ENCODE measurements at regions not wholly inside any gene's neighbourhood (a gene's known extent, or its start where the extent isn't known, plus 50 kb on each side); places are given as distances from the start of the nearest gene placed in this dataset.

DNA sequence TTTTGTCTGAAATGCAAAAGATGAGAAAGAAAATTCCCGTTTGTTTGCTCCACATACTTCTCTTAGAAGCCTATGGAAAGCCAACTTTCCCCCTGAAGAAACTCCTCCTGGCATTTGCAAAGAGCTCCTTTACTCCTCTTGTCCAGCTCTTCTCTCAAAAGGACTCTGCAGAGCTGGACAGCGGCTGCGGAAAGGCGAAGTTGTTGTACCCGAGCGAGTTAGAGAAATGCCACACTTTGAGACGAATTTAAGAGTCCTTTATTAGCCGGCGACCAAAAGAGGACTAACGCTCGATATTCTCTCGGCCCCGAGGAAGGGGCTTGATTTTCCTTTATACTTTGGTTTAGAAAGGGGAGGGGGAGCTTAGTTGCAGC, 157.8 kb downstream of the TRIM27 start:
- H3K4me1 ChIP-seq: no peaks in the 10 kb centered on the region
- H3K27ac ChIP-seq: no peak overlapping the region
- H3K27me3 ChIP-seq: peaks cover 0 to 37% (median 10%) of the 10 kb centered on the region in 4 donors
- no peak overlapping the region for H3K4me3 ChIP-seq
- WGBS, 2 donors: 1 to 4% methylated on average over 13 of the region's 13 CpGs
- DNase-seq (no peak), ATAC-seq (ENCODE audit: low FRiP score in 2 of 2) (no peak)
- peaks cover 0 to 4% (median 0%) of the 10 kb centered on the region in 4 donors for H3K9me3 ChIP-seq
- H3K36me3 ChIP-seq: no peaks in the 10 kb centered on the region
- TF ChIP-seq POLR2AphosphoS5 (IDR thresholded peaks at IDR 0.05): no peak

DNA sequence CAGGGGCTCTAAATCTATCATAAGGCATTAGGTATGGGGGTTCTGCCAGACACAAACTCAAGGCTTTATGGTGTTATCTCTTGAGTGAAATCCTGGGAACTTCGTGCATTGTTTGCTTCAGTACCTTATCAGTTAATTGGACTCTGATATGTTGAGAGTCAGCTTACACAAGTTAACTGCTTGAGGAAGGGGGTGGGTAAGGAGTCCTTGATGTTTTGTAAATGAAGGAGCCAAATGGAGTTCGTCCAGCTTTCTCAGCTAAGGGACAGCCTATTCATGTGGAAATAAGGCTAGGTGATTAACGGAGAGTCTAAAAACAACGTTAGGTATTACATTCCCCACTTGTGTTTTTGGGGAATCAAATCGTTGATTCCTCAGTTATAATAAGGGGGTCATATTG, 157.4 kb downstream of the TRIM27 start:
- Histone ChIP-seq H3K4me1 (no peaks in the 10 kb centered on the region), H3K36me3 (no peaks in the 10 kb centered on the region), H3K4me3 (no peak overlapping the region), H3K27me3 (peaks cover 0 to 42% (median 10%) of the 10 kb centered on the region in 4 donors), H3K27ac (no peak overlapping the region), H3K9me3 (peaks cover 0 to 4% (median 0%) of the 10 kb centered on the region in 4 donors)
- no peak for TF ChIP-seq POLR2A (IDR thresholded peaks at IDR 0.05)
- TF ChIP-seq, protein P1, sequence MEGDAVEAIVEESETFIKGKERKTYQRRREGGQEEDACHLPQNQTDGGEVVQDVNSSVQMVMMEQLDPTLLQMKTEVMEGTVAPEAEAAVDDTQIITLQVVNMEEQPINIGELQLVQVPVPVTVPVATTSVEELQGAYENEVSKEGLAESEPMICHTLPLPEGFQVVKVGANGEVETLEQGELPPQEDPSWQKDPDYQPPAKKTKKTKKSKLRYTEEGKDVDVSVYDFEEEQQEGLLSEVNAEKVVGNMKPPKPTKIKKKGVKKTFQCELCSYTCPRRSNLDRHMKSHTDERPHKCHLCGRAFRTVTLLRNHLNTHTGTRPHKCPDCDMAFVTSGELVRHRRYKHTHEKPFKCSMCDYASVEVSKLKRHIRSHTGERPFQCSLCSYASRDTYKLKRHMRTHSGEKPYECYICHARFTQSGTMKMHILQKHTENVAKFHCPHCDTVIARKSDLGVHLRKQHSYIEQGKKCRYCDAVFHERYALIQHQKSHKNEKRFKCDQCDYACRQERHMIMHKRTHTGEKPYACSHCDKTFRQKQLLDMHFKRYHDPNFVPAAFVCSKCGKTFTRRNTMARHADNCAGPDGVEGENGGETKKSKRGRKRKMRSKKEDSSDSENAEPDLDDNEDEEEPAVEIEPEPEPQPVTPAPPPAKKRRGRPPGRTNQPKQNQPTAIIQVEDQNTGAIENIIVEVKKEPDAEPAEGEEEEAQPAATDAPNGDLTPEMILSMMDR (IDR thresholded peaks at IDR 0.05): no peak
- TF ChIP-seq POLR2AphosphoS5 (IDR thresholded peaks at IDR 0.05): no peak
- no peak for TF ChIP-seq EP300 (IDR thresholded peaks at IDR 0.05)
- no peak for DNase-seq
- ATAC-seq (ENCODE audit: low FRiP score in 2 of 2): no peak
- WGBS, 2 donors: 7 to 8% methylated on average over 5 of the region's 5 CpGs

DNA sequence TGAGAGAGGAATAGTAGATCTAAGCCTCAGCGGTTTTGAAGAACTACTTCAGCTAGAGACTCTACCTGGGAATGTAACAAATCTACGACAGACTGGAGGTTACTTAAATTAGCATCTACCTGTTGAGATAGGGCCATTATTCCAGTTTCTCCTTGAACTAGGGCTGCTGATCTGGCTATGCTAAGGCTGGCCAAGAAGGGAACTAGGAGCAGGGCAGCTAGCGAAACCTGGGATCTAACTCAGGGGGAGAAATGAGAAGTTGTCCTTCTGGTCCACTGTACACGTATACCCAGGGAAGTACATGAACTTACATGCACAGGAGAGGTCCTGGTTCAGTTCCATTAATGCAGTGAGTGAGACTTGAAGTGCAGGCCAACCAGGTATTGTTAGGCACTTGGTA, 156.7 kb downstream of the TRIM27 start:
- TF ChIP-seq EP300 (IDR thresholded peaks at IDR 0.05): no peak
- TF ChIP-seq, protein P1 (IDR thresholded peaks at IDR 0.05): no peak
- TF ChIP-seq POLR2A (IDR thresholded peaks at IDR 0.05): no peak
- no peak for TF ChIP-seq POLR2AphosphoS5 (IDR thresholded peaks at IDR 0.05)
- WGBS, 2 donors: 22 to 26% methylated on average over 4 of the region's 4 CpGs
- peaks cover 0 to 49% (median 14%) of the 10 kb centered on the region in 4 donors for H3K27me3 ChIP-seq

DNA sequence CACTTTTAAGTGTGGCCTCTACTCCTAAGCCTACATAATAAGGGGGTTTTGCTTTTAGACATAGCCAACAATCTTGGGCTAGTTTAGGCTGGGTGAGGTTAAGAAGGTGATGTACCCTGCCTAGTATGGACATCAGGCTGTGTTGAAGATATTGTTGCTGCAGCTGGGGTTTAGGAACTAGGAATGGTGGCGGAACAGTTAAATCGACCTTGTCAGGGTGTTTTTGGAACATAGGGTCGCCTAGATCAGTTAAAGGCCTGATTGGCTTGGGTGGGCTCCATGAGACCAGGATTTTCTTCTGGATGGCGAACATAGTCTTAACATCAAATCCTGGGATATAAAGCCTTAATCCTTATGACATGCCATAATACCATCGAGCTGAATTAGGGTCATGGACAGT, 156.1 kb downstream of the TRIM27 start:
- Histone ChIP-seq H3K9me3 (peaks cover 0 to 4% (median 0%) of the 10 kb centered on the region in 4 donors), H3K27ac (no peak overlapping the region), H3K27me3 (peaks cover 0 to 55% (median 16%) of the 10 kb centered on the region in 4 donors), H3K4me3 (no peak overlapping the region), H3K36me3 (no peaks in the 10 kb centered on the region), H3K4me1 (no peaks in the 10 kb centered on the region)
- WGBS, 2 donors: 41 to 45% methylated on average over 5 of the region's 5 CpGs
- ATAC-seq (ENCODE audit: low FRiP score in 2 of 2): no peak
- TF ChIP-seq POLR2AphosphoS5 (IDR thresholded peaks at IDR 0.05) (no peak), EP300 (IDR thresholded peaks at IDR 0.05) (no peak), POLR2A (IDR thresholded peaks at IDR 0.05) (no peak)
- TF ChIP-seq, protein P1 (IDR thresholded peaks at IDR 0.05): no peak
- no peak for DNase-seq

More for the DNA sequence above, 156.7 kb downstream of the TRIM27 start:
- Histone ChIP-seq H3K4me1 (no peaks in the 10 kb centered on the region), H3K27ac (no peak overlapping the region), H3K9me3 (peaks cover 0 to 4% (median 0%) of the 10 kb centered on the region in 4 donors), H3K4me3 (no peak overlapping the region), H3K36me3 (no peaks in the 10 kb centered on the region)
- no peak for ATAC-seq (ENCODE audit: low FRiP score in 2 of 2)
- DNase-seq: no peak

- Histone ChIP-seq H3K36me3 (no peaks in the 10 kb centered on the region), H3K27me3 (peaks cover 0 to 61% (median 19%) of the 10 kb centered on the region in 4 donors), H3K27ac (no peak overlapping the region), H3K4me3 (no peak overlapping the region), H3K9me3 (peaks cover 0 to 4% (median 0%) of the 10 kb centered on the region in 4 donors), H3K4me1 (no peaks in the 10 kb centered on the region)
- DNase-seq (no peak), ATAC-seq (ENCODE audit: low FRiP score in 2 of 2) (no peak)
- WGBS, 2 donors: 31 to 35% methylated on average over 12 of the region's 12 CpGs
- TF ChIP-seq POLR2A (IDR thresholded peaks at IDR 0.05) (no peak), POLR2AphosphoS5 (IDR thresholded peaks at IDR 0.05) (no peak), EP300 (IDR thresholded peaks at IDR 0.05) (no peak)
- TF ChIP-seq, protein P1 (IDR thresholded peaks at IDR 0.05): no peak
Observed at GRCh38 chr6:28768187-28768913, 155.4 kb downstream of the TRIM27 start.

Measured in upper lobe of left lung (tissue), 6 donors.